HG03460 (cell line): ENCODE measurements at regions not wholly inside any gene's neighbourhood (a gene's known extent, or its start where the extent isn't known, plus 50 kb on each side); places are given as distances from the start of the nearest gene placed in this dataset.
"Not testable (repeated sequence)": the region's sequence is repeated elsewhere in the genome, so short reads cannot be mapped to it uniquely, and the experiment has no call there.

Experiments used
- ATAC-seq: cut with Tn5 transposase; IDR thresholded peaks from one replicate; pipeline ENCODE4 v1.9.1; 2021; ENCODE audit not compliant: unreplicated experiment

DNA sequence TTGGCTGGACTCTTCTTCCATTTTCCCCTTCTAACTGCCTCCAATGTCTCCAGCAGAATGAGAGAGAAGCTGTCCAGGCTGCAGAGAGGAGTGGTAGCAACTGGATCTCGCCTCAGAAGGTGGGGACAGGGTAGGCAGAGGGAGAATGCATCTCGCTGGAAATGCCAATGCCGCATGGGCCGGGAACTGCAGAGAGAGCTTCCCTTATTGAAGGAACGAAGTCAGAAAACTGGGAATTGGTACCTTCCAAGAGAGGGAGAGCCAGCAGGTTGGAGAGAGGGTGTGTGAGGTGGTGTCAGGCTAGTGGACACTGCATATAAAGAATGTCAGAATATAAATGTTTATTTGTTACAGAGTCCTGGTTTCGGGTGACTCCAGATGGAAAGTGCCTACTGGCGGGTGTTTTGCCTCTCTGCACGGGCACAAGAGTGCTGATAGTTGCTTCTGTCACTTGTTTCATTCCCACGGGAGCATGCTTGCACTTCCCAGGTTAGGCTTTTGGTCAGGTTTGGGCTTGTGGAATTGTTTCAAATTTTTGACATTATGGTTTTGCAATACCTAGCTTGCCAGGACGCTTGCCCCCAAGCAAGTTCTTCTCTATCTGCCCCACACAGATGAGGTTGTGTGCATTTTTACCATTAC lies 156.8 kb upstream of the STS start:
- no peak for ATAC-seq

- no peak for ATAC-seq
These were observed 157.7 kb upstream of the STS start for GRCh38 chrX:6989858-6990257.

DNA sequence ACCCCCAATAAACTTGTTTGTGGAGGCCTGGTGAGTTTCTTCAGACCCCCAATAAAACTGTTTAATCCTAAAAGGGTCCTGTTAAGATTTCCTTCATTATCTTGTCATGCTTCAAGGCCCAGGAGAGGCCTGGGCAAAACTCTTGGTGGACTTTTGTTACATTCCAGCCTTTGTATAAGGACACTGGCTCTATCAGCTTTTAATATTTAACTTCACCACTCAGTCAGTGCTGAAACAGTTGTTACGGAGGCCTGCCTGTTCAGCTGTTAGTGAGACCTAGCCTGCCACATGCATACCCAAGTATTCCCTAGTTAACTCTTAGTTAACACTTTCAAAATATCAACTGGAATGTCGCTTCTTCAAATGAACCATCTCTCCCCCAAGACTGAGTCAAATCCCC lies 158.8 kb upstream of the STS start:
- not testable (repeated sequence) for ATAC-seq

DNA sequence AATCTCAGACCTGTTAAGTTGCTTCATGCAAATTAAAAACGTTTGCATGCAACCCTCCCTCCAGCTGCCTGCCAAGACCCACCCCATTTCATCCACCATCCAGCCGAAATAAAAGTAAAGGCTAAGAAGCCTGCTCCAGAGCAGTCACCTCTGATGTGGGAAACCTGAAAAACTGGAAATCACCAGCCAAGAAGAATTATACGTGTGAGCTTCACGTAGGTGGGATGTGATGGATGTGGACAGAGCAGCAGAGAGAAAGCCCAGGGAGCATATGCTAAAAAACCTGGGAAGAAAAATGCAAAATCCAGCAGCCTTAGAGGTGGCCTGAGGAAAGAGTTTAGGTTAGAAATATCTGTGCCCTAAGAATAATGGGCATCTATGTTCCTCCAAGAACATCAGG lies 160.6 kb upstream of the STS start:
- no peak for ATAC-seq

GRCh38 chrX:6985537-6985936 lies 162.0 kb upstream of the STS start:
- ATAC-seq, result no peak

- ATAC-seq, result no peak
These were observed 164.1 kb upstream of the STS start for GRCh38 chrX:6983207-6983955.

GRCh38 chrX:6981718-6982406 lies 165.7 kb upstream of the STS start:
- ATAC-seq, result no peak

DNA sequence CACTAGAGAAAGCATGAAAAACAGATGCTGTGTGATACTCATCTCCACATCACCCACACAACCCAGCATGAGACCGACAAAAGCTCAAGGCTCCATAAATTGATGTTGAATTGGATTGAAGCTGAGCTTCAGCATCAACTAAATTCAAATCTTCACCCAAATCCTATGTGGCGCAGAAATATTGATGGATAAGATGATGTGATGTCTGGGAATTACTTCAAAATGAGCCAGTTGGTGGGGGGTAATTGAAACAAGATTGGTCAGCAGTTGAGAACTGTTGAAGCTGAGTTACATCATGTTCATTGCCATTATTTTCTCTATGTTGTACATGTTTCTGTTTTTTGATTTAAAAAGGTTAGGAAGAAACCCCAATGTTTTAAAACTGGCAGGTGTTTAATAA lies 166.5 kb upstream of the STS start:
- ATAC-seq, result no peak

DNA sequence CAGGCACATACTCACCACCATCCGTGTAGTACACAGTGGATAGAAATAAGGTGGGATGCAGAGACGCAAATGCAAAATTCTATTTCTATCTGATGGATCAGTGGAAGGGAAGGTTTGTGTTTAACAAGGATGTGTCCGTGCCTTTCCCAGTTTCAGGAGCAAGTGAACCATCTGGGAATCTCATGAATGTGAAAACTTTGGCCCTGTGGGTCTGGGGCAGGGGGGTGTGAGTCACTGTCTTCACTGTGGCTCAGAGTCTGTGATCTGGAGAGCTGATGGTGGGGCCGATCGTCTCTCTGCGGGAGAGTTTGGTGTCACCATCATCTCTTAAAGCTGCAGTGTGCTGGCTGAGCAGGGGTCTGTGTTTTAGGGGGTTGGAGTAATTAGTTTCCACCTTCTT lies 179.3 kb upstream of the STS start:
- no peak for ATAC-seq

DNA sequence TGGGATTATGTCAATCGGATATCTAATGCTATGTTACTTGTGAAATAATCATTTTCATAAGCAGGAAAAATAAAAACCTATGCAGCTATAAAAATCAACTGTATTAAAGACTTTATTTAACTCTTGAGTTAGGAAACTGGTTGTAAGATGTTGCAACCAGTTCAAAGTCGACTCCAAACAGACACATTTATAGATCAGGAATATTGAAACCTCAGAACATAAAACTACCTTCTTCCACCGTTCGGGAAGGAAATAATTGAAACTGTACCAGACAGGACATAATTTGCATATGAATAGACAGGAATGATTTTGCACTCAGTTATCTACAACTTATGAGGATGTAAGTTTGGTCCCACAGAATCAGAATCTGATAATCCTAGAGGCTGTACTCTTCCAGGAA lies 181.8 kb upstream of the STS start:
- no peak for ATAC-seq

DNA sequence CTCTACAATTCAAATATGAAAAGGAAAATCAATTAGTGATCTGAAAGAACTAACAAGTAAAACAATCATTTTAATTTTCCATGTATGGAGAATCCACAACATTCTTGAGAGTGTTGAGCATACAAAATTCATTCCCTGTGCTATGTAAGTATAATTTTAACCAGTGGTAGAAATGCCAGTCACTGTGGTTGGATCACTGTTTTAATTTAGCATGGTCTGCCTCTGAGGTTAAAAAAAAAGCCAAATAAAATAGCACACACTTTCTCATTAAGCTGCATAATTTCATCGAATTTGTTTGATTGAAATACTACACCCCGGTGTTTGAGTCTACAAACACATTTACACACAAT lies 185.5 kb upstream of the STS start:
- ATAC-seq, result no peak

GRCh38 chrX:6961286-6962005 lies 186.1 kb upstream of the STS start:
- ATAC-seq, result no peak

DNA sequence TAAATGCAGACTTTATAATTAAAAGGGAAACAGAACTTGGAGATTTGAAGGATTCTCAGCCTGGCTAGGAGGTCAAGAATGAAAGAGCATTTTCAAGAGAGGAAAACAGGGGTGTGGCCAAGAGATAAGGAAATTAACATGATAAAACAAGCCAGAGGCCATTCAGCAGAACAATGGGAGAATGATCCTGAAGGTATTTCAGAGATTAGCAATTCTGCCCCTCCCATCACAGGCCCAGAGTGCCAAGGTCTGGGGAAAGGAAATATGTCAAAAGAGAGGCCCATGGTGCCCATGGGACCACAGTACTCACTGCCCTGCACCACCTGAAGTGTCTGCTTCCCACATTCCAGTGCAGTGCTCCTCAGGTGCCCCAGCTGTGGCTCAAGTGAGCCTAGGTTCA lies 188.5 kb upstream of the STS start:
- ATAC-seq, result no peak

DNA sequence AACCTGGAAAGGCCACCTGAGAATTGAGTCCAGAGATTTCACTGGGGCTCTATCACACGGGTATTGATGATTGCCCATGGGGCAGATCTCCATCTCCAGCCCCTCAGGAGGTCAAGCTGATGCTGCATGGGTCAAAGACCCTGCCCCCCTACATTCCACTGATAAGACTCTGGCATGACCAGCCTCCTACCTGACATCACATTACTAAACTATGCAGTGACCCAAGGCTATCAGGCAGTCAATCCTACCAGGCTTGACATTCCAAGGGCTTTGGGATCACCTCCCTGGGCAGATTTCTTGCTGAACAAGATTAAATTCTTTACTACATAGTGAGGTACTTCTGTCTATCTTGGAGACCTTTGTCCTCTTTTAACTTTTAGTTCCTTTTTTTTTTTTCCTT lies 192.7 kb upstream of the STS start:
- ATAC-seq, result no peak

GRCh38 chrX:6946168-6946567 lies 201.3 kb upstream of the STS start:
- no peak for ATAC-seq

GRCh38 chrX:6941041-6941440 lies 206.5 kb upstream of the STS start:
- no peak for ATAC-seq

DNA sequence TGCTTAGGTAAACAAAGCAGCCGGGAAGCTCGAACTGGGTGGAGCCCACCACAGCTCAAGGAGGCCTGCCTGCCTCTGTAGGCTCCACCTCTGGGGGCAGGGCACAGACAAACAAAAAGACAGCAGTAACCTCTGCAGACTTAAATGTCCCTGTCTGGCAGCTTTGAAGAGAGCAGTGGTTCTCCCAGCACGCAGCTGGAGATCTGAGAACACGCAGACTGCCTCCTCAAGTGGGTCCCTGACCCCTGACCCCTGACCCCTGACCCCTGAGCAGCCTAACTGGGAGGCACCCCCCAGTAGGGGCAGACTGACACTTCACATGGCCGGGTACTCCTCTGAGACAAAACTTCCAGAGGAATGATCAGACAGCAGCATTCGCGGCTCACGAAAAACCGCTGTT lies 214.6 kb upstream of the STS start:
- not testable (repeated sequence) for ATAC-seq

DNA sequence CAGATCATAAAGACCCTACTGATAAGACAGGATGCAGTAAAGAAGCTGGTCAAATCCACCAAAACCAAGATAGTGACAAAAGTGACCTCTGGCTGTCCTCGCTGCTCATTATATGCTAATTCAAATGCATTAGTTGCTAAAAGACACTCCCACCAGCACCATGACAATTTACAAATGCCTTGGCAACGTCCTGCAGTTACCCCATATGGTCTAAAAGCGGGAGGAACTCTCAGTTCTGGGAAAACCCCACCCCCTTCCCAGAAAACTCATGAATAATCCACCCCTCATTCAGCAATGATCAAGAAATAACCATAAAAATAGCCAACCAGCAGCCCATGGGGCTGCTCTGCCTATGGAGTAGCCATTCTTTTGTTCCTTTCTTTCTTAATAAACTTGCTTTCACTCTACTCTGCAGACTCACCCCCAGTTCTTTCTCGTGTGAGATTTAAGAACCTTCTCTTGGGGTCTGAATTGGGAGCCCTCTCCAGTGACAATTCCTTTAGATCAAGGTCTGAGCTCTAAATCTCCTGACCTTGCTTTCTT lies 217.1 kb upstream of the STS start:
- ATAC-seq, result no peak

DNA sequence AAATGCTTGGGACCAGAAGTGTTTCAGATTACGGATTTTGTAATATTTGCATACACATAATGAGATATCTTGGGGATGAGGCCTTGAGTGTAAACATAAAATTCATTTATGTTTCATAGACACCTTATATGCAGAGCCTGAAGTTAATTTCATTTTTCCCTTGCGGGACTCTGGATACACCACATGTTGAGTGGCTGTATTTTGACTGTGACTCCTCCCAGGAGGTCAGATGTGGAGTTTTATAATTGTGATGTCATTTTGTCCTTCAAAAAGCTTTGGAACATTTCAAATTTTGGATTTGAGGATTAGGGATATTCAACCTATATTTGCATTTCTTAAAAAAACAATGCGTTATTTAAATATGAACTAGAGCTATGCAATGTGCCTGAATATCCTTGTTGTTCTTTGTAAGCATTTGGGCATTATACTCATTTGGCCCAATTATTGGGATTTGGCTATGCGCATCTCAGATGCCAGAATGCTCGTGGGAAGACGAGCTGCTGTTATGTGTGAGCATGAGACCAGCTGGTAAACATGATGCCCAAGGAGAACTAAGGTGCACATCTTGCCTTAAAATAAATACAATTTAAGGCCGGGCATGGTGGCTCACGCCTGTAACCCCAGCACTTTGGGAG lies 223.0 kb upstream of the STS start:
- no peak for ATAC-seq

DNA sequence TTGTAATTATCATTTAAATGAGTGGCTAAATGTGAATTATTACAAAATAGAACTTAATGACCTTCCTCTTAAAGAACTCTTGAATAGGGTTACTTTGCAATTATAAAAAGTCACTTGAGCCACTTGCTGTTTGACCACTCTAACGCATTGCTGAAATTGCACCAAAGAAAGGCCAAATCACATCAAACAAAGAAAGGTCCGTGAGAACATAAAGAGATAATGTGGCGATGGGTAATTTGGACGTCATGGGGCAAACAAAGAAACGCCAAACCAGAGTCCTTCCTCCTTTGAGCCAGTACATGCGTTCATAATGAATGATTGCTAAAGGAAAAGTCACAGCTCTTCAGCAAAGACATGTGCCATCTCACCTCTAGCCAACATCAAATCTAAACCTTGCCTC lies 229.8 kb upstream of the STS start:
- ATAC-seq, result no peak

DNA sequence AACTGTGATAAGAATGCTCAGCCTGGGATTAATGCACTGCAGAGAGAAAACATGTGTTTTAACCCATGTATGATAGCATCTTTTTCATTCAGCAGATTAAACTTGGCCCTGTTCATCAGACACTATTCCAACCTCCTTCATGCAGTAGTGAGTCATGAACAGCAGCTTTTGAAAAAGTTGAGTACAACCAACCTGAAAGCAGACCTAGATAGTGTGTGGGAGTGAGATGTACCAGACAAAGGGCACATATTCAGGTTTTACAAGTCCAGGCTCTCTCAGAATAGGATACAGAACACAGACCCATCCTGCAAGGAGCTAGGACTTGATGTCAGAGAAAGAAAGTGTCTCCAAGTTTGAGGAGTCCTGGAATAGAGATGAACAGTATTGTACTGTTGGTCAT lies 237.3 kb upstream of the STS start:
- ATAC-seq, result no peak
